ENCODE measurements at regions not wholly inside any gene's neighbourhood (a gene's known extent, or its start where the extent isn't known, plus 50 kb on each side); places are given as distances from the start of the nearest gene placed in this dataset.

DNA sequence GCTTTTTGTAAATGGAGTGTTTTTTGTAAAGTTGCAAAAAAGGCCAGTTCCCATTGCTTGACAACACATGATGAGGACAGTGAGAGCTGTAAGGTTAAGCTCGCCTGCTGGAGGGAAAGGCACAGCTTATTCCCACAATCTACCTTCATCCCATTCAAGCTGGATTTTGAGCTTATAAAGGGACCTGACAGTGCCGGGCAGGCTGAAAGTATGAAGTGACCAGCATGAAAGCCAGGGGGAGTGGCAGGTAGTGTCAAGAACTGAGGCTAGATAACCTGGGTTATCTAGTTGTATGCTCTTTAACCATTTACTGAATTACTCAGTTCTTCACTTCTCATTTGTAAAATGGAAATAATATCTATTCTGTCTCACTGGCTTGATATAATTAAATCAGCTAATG is 52.3 kb upstream of the KPNA4 start:
- H3K79me1 ChIP-seq (ENCODE audit: low read depth in 1 of 2, low read length in 2 of 2) = no peaks in the 10 kb centered on the region
- H4K20me1 ChIP-seq (ENCODE audit: insufficient read depth, low read length) = no peaks in the 10 kb centered on the region
- BruUV-seq (replicated peaks) = no TSS peak
- ATAC-seq (ENCODE audit: low read depth) (no peak), DNase-seq (no peak)
- no peak overlapping the region for H2AK5ac ChIP-seq (ENCODE audit: low read depth, low read length)
- in situ Hi-C loops (cut with MboI; ENCODE audit: low sequenced_read_pairs) (no loop called here), dilution Hi-C loops (cut with HindIII; ENCODE audit: low sequenced_read_pairs, unreplicated experiment) (no loop called here), intact Hi-C loops (cut with micrococcal nuclease) (no loop called here)
- H4K8ac ChIP-seq (ENCODE audit: low read depth in 2 of 2, low read length in 2 of 2) = no peak overlapping the region
- H3K14ac ChIP-seq (replicated peaks; ENCODE audit: low read depth, low read length) = no peak overlapping the region; the same call in 1 of the 2 replicates
- H3K4ac ChIP-seq (ENCODE audit: low read depth, low read length) = no peak overlapping the region
- H4K5ac ChIP-seq (ENCODE audit: low read depth, low read length) = no peak overlapping the region
- H2BK15ac ChIP-seq (ENCODE audit: low read depth, low read length) = no peak overlapping the region
- no peak overlapping the region for H2BK120ac ChIP-seq (ENCODE audit: low read depth, low read length)
- no peak overlapping the region for H3K18ac ChIP-seq (ENCODE audit: low read depth, low read length)
- TF ChIP-seq CTCF (conservative IDR thresholded peaks at IDR 0.05; ENCODE audit: low read depth, low read length) (no peak), NFE2L2 (IDR thresholded peaks at IDR 0.05; ENCODE audit: low read depth, low read length) (no peak), RCOR1 (IDR thresholded peaks at IDR 0.05; ENCODE audit: insufficient replicate concordance, low read length) (no peak), SMC3 (IDR thresholded peaks at IDR 0.05; ENCODE audit: low read depth, low read length) (no peak), FOS (IDR thresholded peaks at IDR 0.05; ENCODE audit: low read depth, low read length) (no peak), POLR2A (IDR thresholded peaks at IDR 0.05; ENCODE audit: low read depth, low read length) (no peak), MAZ (IDR thresholded peaks at IDR 0.05; ENCODE audit: borderline replicate concordance, low read depth, low read length) (no peak), RFX5 (IDR thresholded peaks at IDR 0.05; ENCODE audit: low read depth, low read length) (no peak), USF2 (IDR thresholded peaks at IDR 0.05; ENCODE audit: low read depth, low read length) (no peak), RAD21 (IDR thresholded peaks at IDR 0.05; ENCODE audit: low read length) (no peak), CHD1 (IDR thresholded peaks at IDR 0.05; ENCODE audit: low read depth, low read length) (no peak), MXI1 (IDR thresholded peaks at IDR 0.05; ENCODE audit: borderline replicate concordance, low read depth, low read length) (no peak), CEBPB (IDR thresholded peaks at IDR 0.05; ENCODE audit: low read depth, low read length) (no peak), BHLHE40 (IDR thresholded peaks at IDR 0.05; ENCODE audit: low read depth, low read length) (no peak), MAFK (IDR thresholded peaks at IDR 0.05; ENCODE audit: low read depth, low read length) (no peak)
- TF ChIP-seq, protein P1, sequence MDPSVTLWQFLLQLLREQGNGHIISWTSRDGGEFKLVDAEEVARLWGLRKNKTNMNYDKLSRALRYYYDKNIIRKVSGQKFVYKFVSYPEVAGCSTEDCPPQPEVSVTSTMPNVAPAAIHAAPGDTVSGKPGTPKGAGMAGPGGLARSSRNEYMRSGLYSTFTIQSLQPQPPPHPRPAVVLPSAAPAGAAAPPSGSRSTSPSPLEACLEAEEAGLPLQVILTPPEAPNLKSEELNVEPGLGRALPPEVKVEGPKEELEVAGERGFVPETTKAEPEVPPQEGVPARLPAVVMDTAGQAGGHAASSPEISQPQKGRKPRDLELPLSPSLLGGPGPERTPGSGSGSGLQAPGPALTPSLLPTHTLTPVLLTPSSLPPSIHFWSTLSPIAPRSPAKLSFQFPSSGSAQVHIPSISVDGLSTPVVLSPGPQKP (IDR thresholded peaks at IDR 0.05; ENCODE audit: borderline replicate concordance, low read depth, low read length) = no peak
- ChIA-PET CTCF (no interaction called here), POLR2A (ENCODE audit: unreplicated experiment) (no interaction called here)
- H3K4me1 ChIP-seq (ENCODE audit: control insufficient read depth, insufficient read depth, low read length) = peaks cover 5% of the 10 kb centered on the region
- H2BK20ac ChIP-seq (ENCODE audit: low read depth, low read length) = no peak overlapping the region
- no peak overlapping the region for H3K4me3 ChIP-seq (ENCODE audit: insufficient read depth, low read depth, low read length)
- no peaks in the 10 kb centered on the region for H3K36me3 ChIP-seq (ENCODE audit: control insufficient read depth, insufficient read depth, low read length)
- no peak overlapping the region for H2AFZ ChIP-seq (replicated peaks; ENCODE audit: low read length, poor library complexity)
- no peak overlapping the region for H4K91ac ChIP-seq (ENCODE audit: insufficient read depth, low read depth, low read length)
- whole genome bisulfite sequencing, 2 experiments (ENCODE audit: extremely low coverage in 2 of 2, insufficient read length in 1 of 2) = no CpG with 5 or more reads among the region's 2 CpGs
- no peak overlapping the region for H3K56ac ChIP-seq (ENCODE audit: extremely low read depth, insufficient read depth, low read length)
- no peak overlapping the region for H3K23ac ChIP-seq (ENCODE audit: low read depth, low read length)
- H3K4me2 ChIP-seq (ENCODE audit: low read depth, low read length) = no peak overlapping the region
- H3K9me3 ChIP-seq (ENCODE audit: control insufficient read depth, insufficient read depth, low read length) = no peaks in the 10 kb centered on the region
- H3K27me3 ChIP-seq (ENCODE audit: control insufficient read depth, insufficient read depth, low read length) = peaks cover 4% of the 10 kb centered on the region
- H3K27ac ChIP-seq (ENCODE audit: insufficient read depth, low read length) = no peak overlapping the region
- no peaks in the 10 kb centered on the region for H3K9me1 ChIP-seq (ENCODE audit: insufficient read depth, low read length)
- no peak overlapping the region for H3K9ac ChIP-seq (ENCODE audit: low read depth, low read length)
- no peak overlapping the region for H2BK5ac ChIP-seq (ENCODE audit: low read depth, low read length, poor library complexity, severe bottlenecking)
- no peak overlapping the region for H2AK9ac ChIP-seq (replicated peaks; ENCODE audit: low read depth, low read length, poor library complexity)
